HL-60 (cell line): ENCODE measurements at regions not wholly inside any gene's neighbourhood (a gene's known extent, or its start where the extent isn't known, plus 50 kb on each side); places are given as distances from the start of the nearest gene placed in this dataset.
"Not testable (repeated sequence)": the region's sequence is repeated elsewhere in the genome, so short reads cannot be mapped to it uniquely, and the experiment has no call there.

Experiments
- DNase-seq, 2 experiments: peaks; one replicate each; pipeline ENCODE4 v3.0.0-alpha.2; 2010 to 2020; ENCODE audit warnings: low read depth in 1 of 2, low spot score in 1 of 2
- H3K27ac ChIP-seq: fragments of 250-450 bp; sonication (Bioruptor Pico); replicated peaks from 2 replicates; pipeline ENCODE4 v1.5.1; 2020; ENCODE audit warnings: mild to moderate bottlenecking, moderate library complexity
- H3K27me3 ChIP-seq: fragments of 250-450 bp; sonication (Bioruptor Pico); 2 replicates; pipeline ENCODE4 v1.5.1; 2021; ENCODE audit warnings: mild to moderate bottlenecking, moderate library complexity; ENCODE audit not compliant: insufficient read depth, poor library complexity, severe bottlenecking
- H3K4me3 ChIP-seq: replicated peaks from 2 replicates; pipeline ENCODE4 v1.5.1; 2011; ENCODE audit warnings: mild to moderate bottlenecking, control low read depth, low read length; ENCODE audit not compliant: insufficient read depth

- not testable (repeated sequence) for H3K27ac ChIP-seq, DNase-seq, H3K4me3 ChIP-seq, H3K27me3 ChIP-seq
Observed at GRCh38 chr1:120614931-120615639, 108.7 kb upstream of the NBPF26 start.

GRCh38 chr1:120617493-120617892 is 106.3 kb upstream of the NBPF26 start:
- DNase-seq, H3K4me3 ChIP-seq, H3K27ac ChIP-seq, H3K27me3 ChIP-seq: not testable (repeated sequence)

GRCh38 chr1:120619867-120620692 is 103.7 kb upstream of the NBPF26 start:
- not testable (repeated sequence) for H3K27me3 ChIP-seq, H3K27ac ChIP-seq, H3K4me3 ChIP-seq, DNase-seq

GRCh38 chr1:120620693-120620969 is 103.1 kb upstream of the NBPF26 start:
- H3K4me3 ChIP-seq, DNase-seq, H3K27ac ChIP-seq, H3K27me3 ChIP-seq: not testable (repeated sequence)

- not testable (repeated sequence) for H3K27ac ChIP-seq, H3K27me3 ChIP-seq, DNase-seq, H3K4me3 ChIP-seq
Observed at GRCh38 chr1:120621278-120621677, 102.5 kb upstream of the NBPF26 start.

GRCh38 chr1:120623539-120623938 is 100.2 kb upstream of the NBPF26 start:
- H3K4me3 ChIP-seq: not testable (repeated sequence)

GRCh38 chr1:120624565-120625064 is 99.1 kb upstream of the NBPF26 start:
- H3K4me3 ChIP-seq, DNase-seq, H3K27ac ChIP-seq, H3K27me3 ChIP-seq: not testable (repeated sequence)

More at GRCh38 chr1:120623539-120623938, 100.2 kb upstream of the NBPF26 start:
- not testable (repeated sequence) for H3K27me3 ChIP-seq, H3K27ac ChIP-seq, DNase-seq

- not testable (repeated sequence) for DNase-seq, H3K4me3 ChIP-seq, H3K27me3 ChIP-seq, H3K27ac ChIP-seq
Observed at GRCh38 chr1:120629832-120630455, 93.8 kb upstream of the NBPF26 start.

- not testable (repeated sequence) for H3K4me3 ChIP-seq, H3K27ac ChIP-seq, H3K27me3 ChIP-seq, DNase-seq
Observed at GRCh38 chr1:120634816-120635806, 88.6 kb upstream of the NBPF26 start.

- not testable (repeated sequence) for H3K27me3 ChIP-seq, DNase-seq, H3K4me3 ChIP-seq, H3K27ac ChIP-seq
Observed at GRCh38 chr1:120640261-120641013, 83.3 kb upstream of the NBPF26 start.

- H3K27ac ChIP-seq, H3K4me3 ChIP-seq, DNase-seq, H3K27me3 ChIP-seq: not testable (repeated sequence)
Observed at GRCh38 chr1:120641014-120641302, 82.8 kb upstream of the NBPF26 start.

GRCh38 chr1:120647182-120647581 is 76.6 kb upstream of the NBPF26 start:
- not testable (repeated sequence) for DNase-seq, H3K27me3 ChIP-seq, H3K4me3 ChIP-seq, H3K27ac ChIP-seq

- DNase-seq, H3K27me3 ChIP-seq, H3K4me3 ChIP-seq, H3K27ac ChIP-seq: not testable (repeated sequence)
Observed at GRCh38 chr1:120648915-120649623, 74.7 kb upstream of the NBPF26 start.
